ENCODE measurements at regions not wholly inside any gene's neighbourhood (a gene's known extent, or its start where the extent isn't known, plus 50 kb on each side); places are given as distances from the start of the nearest gene placed in this dataset.

DNA sequence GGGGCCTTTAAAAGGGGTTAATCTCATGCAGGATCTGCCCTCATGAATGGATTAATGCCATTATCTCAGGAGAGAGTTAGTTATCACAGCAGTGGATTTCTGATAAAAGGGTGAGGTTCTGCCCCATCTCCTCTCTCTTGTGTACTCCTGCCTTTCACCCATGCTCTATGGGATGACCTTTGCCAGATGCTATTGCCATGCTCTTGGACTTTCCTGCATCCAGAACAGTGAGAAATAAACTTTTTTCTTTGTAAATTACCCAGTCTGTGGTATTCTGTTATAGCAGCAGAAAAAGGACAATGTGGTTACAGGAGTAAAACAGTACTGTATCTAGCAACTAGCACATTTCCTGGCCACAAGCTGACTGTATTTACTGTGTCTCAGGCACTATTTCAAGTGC lies 58.0 kb upstream of the CCN2 start:
- TF ChIP-seq POLR2A (IDR thresholded peaks at IDR 0.05; ENCODE audit: low read depth, low read length) = no peak
- TF ChIP-seq, protein P1, sequence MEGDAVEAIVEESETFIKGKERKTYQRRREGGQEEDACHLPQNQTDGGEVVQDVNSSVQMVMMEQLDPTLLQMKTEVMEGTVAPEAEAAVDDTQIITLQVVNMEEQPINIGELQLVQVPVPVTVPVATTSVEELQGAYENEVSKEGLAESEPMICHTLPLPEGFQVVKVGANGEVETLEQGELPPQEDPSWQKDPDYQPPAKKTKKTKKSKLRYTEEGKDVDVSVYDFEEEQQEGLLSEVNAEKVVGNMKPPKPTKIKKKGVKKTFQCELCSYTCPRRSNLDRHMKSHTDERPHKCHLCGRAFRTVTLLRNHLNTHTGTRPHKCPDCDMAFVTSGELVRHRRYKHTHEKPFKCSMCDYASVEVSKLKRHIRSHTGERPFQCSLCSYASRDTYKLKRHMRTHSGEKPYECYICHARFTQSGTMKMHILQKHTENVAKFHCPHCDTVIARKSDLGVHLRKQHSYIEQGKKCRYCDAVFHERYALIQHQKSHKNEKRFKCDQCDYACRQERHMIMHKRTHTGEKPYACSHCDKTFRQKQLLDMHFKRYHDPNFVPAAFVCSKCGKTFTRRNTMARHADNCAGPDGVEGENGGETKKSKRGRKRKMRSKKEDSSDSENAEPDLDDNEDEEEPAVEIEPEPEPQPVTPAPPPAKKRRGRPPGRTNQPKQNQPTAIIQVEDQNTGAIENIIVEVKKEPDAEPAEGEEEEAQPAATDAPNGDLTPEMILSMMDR (conservative IDR thresholded peaks at IDR 0.05; ENCODE audit: low read depth, low read length) = no peak
- TF ChIP-seq, protein P2, sequence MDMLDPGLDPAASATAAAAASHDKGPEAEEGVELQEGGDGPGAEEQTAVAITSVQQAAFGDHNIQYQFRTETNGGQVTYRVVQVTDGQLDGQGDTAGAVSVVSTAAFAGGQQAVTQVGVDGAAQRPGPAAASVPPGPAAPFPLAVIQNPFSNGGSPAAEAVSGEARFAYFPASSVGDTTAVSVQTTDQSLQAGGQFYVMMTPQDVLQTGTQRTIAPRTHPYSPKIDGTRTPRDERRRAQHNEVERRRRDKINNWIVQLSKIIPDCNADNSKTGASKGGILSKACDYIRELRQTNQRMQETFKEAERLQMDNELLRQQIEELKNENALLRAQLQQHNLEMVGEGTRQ (IDR thresholded peaks at IDR 0.05; ENCODE audit: low read depth, low read length) = no peak
- no peak for TF ChIP-seq RFX5 (IDR thresholded peaks at IDR 0.05; ENCODE audit: low read depth, low read length)
- TF ChIP-seq CEBPB (IDR thresholded peaks at IDR 0.05; ENCODE audit: low read depth, low read length) = no peak
- TF ChIP-seq RAD21 (IDR thresholded peaks at IDR 0.05; ENCODE audit: low read length) = no peak
- no peak for TF ChIP-seq MAFK (IDR thresholded peaks at IDR 0.05; ENCODE audit: low read depth, low read length)
- TF ChIP-seq BHLHE40 (IDR thresholded peaks at IDR 0.05; ENCODE audit: low read depth, low read length) = no peak
- TF ChIP-seq SMC3 (IDR thresholded peaks at IDR 0.05; ENCODE audit: low read depth, low read length) = no peak
- TF ChIP-seq FOS (IDR thresholded peaks at IDR 0.05; ENCODE audit: low read depth, low read length) = no peak
- no peak for TF ChIP-seq RCOR1 (IDR thresholded peaks at IDR 0.05; ENCODE audit: insufficient replicate concordance, low read length)
- TF ChIP-seq MXI1 (IDR thresholded peaks at IDR 0.05; ENCODE audit: borderline replicate concordance, low read depth, low read length) = no peak
- no peak for TF ChIP-seq CHD1 (IDR thresholded peaks at IDR 0.05; ENCODE audit: low read depth, low read length)

All from IMR-90 (cell line).